ENCODE measurements at regions not wholly inside any gene's neighbourhood (a gene's known extent, or its start where the extent isn't known, plus 50 kb on each side); places are given as distances from the start of the nearest gene placed in this dataset.

GRCh38 chr7:119415682-119416081, 857.3 kb upstream of the KCND2 start:
- DNase-seq (ENCODE audit: low spot score) = no peak

GRCh38 chr7:119421657-119422056, 851.3 kb upstream of the KCND2 start:
- no peak for DNase-seq (ENCODE audit: low spot score)

DNA sequence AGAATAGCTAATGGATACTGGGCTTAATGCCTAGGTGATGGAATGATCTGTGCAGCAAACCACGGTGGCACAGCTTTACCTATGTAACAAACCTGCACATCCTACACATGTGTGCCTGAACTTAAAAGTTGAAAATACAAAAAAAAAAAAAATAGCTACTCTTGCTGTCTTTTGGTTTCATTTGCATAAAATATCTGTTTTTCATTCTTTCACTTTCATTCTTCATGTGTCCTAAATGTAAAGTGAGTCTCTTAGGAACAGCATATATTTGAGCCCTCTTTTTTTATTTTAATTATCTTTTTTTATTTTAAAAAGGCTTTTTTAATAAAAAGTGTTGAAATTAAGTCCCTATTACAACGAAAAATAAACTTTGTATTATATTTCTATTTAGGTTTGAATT, 836.1 kb upstream of the KCND2 start:
- no peak for DNase-seq (ENCODE audit: low spot score)

DNA sequence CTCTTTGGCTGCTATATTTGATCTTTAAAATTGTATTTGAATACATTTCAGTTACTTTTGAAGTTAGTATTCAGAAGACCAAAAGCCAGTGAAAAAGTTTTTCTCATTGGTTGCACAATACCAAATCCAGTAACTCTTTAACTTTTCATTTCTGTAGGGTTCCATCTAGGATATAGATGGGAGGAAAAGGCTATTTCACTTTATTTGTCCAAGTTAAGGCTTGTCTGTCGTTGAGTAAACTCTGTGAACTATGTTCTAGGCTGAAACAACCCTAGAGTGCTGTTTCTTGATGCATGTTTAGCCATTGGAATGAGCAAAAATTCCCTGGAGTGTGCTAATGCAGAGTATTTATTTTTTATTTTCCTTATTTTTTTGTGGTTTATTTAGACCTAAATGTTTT, 834.7 kb upstream of the KCND2 start:
- no peak for DNase-seq (ENCODE audit: low spot score)

- DNase-seq (ENCODE audit: low spot score) = no peak
Observed at GRCh38 chr7:119439192-119439591, 833.8 kb upstream of the KCND2 start.

DNA sequence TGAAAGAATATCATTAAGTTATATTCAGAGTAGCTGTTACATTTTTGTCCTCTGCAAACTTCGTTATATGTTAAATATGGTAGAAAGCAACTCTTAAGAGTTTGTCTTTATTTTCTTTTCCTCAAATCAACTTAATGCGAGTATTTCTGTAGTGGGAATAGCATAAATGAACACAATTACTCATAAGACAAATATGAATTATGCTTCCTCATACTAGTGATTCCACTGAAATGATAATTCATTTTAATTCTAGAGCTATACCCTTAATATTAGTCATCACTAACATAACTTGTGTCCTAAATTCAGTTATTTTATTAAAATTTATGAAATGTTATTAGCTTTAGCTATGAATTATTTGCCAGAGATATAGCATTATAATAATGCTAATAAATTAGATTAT, 820.6 kb upstream of the KCND2 start:
- no peak for DNase-seq (ENCODE audit: low spot score)

- DNase-seq (ENCODE audit: low spot score) = no peak
Observed at GRCh38 chr7:119465798-119466305, 807.1 kb upstream of the KCND2 start.

DNA sequence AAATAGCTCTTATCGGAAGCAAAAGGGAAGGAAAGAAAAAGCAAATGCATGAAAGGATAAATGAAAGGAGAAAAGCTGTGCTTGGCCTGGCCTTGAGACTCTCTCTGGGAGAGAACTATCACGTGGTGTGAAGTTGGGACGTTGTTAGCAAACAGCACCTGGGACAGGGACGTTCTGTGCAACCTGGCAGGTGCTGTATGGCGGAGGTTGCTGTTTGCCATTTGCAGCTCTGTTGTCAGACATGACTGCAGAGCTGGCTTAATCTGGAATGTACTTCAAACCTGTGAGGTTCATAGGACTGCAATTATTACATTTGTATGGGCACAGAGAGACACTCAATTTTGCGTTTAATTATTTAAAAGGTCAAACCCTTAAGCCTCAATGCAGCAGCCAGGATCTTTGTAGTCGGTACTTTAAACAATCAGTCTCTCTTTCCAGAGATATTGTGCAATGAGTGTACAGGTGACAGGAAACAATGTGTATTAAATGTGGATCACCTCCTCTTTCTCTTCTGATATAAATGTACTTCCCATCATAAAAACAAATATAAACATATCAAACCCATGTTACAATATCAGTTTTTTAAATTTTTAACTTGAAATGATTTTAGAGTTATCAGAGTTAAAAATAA, 800.5 kb upstream of the KCND2 start:
- DNase-seq (ENCODE audit: low spot score) = no peak

- no peak for DNase-seq (ENCODE audit: low spot score)
Observed at GRCh38 chr7:119482209-119482608, 790.8 kb upstream of the KCND2 start.

DNA sequence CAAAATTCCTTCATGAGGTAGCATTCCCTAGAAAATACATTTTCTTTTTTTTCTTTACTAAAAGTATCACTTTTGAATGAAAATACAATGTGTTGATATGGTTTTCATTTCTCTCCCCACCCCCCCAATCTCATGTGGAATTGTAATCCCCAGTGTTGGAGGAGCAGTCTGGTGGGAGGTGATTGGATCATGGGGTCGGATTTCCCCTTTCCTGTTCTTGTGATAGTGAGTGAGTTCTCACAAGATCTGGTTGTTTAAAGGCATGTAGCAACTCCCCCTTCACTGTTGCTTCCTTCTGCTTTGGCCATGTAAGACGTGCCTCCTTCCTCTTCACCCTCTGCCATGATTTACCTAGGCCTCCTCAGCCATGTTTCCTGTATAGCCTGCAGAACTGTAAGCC, 790.3 kb upstream of the KCND2 start:
- DNase-seq (ENCODE audit: low spot score) = no peak

- DNase-seq (ENCODE audit: low spot score) = no peak
Observed at GRCh38 chr7:119483364-119483763, 789.6 kb upstream of the KCND2 start.

DNA sequence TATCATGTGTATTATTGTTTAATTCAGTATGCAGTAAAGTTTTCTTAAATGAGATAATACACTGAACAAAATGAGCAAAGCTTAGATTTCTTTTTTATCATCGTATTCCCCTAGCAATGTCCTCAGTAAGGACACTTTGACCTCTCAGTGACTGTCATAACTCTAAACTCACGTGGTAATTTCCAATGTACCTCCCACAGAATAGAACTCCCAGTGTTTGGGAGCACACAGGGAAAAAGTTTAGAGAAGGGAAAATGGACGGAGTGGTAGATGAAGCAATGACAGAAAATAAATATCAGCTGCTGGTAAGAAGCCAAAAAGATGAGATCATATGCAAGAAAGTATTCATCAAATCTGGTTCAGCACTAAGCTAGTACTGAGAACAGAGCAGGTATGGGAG, 758.6 kb upstream of the KCND2 start:
- DNase-seq (ENCODE audit: low spot score) = no peak

DNA sequence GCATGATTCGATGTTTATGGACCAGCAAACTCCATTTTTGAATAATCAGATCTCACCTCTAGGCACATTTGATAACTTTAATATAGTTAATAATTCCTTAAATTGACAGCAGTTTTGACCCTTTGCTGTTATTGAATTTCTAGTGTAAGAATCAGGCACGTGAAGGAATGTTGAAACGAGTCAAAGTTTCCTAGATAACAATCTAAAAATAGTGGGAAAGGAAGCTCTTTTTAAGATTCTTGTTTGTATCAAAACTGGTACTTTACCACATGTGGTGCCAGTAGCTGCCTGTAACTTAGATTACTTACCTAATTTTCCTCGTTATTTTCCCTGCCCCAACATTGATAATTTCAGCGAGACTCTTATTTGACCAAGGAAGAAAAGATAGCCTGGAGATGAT, 757.8 kb upstream of the KCND2 start:
- no peak for DNase-seq (ENCODE audit: low spot score)

- DNase-seq (ENCODE audit: low spot score) = no peak
Observed at GRCh38 chr7:119515962-119516361, 757.0 kb upstream of the KCND2 start.

- DNase-seq (ENCODE audit: low spot score) = no peak
Observed at GRCh38 chr7:119522263-119522662, 750.7 kb upstream of the KCND2 start.

GRCh38 chr7:119522698-119523097, 750.3 kb upstream of the KCND2 start:
- DNase-seq (ENCODE audit: low spot score) = no peak

GRCh38 chr7:119545118-119545517, 727.9 kb upstream of the KCND2 start:
- no peak for DNase-seq (ENCODE audit: low spot score)

GRCh38 chr7:119555788-119556187, 717.2 kb upstream of the KCND2 start:
- no peak for DNase-seq (ENCODE audit: low spot score)

GRCh38 chr7:119556436-119556835, 716.5 kb upstream of the KCND2 start:
- no peak for DNase-seq (ENCODE audit: low spot score)

DNA sequence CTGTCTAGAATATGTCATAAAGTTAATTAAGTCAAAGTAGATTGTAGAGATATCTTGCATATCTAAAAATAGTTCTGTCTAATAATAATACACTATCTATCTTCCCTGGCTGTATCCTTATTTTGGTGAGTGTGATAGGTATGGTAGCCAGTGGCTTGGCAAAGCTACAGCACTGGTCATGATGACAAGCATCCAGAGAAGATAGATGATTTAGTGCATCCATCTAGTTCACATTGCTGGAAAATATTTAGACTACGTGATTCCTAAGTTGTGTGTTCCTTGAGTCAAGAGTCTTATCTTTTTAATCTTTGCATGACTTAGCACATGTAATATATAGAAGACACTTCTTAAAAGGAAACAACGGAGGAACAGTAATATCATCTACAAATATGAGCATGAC, 711.2 kb upstream of the KCND2 start:
- DNase-seq (ENCODE audit: low spot score) = no peak

GRCh38 chr7:119562839-119563238, 710.1 kb upstream of the KCND2 start:
- DNase-seq (ENCODE audit: low spot score) = no peak

GRCh38 chr7:119571666-119572065, 701.3 kb upstream of the KCND2 start:
- DNase-seq (ENCODE audit: low spot score) = no peak

DNA sequence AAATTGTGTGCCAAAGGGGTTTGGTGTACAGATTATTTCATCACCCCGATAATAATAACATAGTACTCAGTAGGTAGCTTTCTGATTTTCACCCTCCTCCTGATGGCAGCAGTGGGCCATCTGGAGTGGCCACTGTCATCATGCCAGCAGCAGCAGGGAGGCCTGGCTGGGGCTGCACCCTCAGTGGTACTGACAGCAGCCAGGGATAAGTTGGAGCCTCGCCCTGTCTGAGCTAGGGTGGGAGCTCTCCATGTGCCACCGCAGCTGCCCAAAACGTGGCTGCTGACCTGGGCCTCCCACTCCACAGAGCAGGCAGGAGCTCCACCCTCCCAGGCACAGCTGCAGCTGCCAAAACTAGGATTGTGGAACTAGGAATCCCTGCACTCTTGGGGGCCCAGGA, 700.8 kb upstream of the KCND2 start:
- no peak for DNase-seq (ENCODE audit: low spot score)

DNA sequence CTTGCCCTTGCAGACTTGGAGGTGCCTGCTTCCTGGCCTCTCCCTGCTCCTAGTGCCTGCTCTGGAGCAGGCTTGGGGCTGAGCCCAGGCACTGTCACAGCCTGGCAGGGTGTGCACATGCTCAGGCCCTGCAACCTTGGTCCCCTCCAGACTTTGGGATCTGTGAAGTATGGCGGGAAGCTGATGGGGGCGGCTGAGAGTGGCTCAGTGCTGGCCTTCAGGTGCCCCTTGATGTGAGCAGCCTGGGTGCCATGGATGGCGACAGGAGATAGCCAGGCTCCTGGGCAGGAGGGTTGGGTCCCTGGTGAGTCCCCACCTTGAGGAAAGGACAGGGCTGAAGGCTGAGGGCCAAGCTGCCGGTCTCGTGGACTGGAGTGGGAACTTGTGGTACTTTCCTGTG, 700.4 kb upstream of the KCND2 start:
- no peak for DNase-seq (ENCODE audit: low spot score)

- no peak for DNase-seq (ENCODE audit: low spot score)
Observed at GRCh38 chr7:119578116-119578515, 694.9 kb upstream of the KCND2 start.

Data from CD4-positive, alpha-beta T cell treated with Interleukin-15 for 4 hours (primary cell).